NCI-H2107 treated with DMSO at 0.1 percent for 48 hours (cell line): ENCODE measurements at regions not wholly inside any gene's neighbourhood (a gene's known extent, or its start where the extent isn't known, plus 50 kb on each side); places are given as distances from the start of the nearest gene placed in this dataset.
A peak's percentile ranks its signal among the peaks of the same experiment; 100 is the strongest.

Experiments
- DNase-seq: peaks from one replicate; lab custom pipeline; 2025; ENCODE audit not compliant: unreplicated experiment; lab: John Stamatoyannopoulos, UW

DNA sequence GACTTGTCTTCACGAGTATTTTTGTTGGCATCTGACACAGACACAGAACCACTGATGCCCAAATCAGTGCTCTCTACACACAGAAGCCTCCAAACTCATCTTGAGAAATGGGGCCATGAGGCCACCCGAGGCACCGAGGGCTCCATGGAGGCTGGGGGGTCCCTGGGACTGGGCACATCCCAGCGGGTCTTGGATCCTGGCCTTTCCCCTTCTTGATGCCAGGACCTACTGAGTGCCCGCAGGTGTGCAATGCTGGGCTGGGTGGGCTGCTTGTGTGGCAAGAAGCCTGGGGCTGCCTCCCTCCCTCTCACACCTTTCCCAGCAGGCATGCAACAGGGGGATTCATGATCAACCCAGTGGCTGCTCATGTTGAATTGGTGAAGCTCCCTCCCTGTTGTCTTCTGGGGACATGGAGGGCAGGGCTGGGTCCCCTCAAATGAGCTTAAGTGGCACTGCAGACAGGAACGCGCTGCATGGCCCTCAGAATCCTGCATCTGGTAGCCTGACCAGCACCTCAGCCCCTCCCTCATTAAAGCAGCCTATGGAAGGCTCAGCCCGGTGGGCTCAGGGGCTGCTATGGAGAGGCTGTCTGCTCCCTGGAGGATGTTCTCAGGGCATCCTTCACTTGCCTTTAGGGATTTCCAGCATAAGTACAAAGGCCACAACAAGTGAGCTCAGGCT, 63.7 kb upstream of the SIMC1 start:
- DNase-seq: no peak

DNA sequence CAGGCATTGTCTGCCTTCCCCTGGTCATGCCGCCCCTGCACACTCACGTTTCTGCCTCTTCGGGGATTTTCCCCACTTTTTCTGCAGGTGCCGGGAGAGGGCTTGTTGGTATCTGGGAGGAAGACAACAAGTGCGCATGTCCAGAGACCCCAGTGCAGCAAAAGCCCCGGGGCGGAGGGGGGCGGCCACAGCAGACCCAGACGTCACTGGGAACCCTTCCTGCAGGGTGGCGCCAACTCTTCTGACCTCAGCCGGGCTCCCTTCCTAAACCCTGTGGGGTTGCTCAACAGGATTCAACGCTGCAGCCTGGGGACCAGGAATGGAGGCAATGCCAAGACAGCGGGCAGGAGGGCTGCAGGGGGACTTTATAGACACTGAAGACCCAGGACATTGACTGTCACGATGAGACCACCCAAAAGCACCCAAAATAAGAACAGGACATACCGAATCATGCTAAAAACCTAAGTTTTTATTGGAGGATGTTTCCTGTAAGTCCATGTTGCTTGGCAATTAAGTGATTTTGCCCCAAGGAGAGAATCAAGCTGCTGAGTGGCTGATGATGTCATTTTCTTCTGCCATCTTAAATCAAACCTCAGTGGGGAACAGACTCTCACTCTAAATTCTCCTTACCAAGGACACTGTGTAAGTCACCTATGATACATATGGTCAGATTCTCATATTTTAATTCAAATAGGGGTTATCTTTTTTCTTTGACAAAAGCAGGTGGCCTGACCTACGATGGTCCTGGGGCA, 62.9 kb upstream of the SIMC1 start:
- no peak for DNase-seq

DNA sequence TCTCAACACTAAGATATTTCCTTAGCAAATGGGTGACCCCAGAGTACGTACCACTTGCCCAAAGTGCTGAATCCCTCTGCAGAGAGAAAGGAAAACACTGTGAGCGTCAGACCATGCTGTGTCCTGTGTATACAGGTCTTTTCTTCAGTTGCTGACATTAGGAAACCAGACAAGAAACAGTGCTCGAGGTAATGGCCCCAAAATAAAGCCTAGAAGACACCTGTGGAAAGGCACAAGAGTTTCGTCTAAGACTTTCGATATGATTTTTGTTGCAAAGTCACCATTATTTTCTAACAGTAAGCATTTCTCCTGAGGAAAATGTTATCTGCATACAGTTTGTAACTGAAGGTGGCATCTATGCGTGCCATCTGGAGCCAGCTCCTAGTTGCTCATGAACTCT, 62.0 kb upstream of the SIMC1 start:
- DNase-seq: no peak

DNA sequence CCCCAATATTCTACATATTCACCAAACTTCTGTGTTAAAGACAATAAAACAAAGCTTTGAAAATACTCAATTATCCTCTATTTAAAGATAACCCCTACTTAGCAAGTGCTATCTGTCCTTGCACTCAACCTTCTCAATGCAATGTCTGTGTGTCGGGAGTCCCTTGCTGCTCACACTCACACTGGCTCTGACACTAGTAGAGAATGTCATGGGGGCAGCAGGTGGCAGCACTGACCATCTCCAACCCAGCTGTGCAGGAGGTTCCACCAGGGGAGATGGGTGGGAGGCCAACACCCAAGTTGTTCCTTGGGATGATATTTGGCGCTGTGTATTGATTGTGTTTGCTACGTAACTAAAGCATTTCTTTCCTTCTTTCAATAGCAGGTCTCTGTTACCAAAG, 59.4 kb upstream of the SIMC1 start:
- DNase-seq: no peak

DNA sequence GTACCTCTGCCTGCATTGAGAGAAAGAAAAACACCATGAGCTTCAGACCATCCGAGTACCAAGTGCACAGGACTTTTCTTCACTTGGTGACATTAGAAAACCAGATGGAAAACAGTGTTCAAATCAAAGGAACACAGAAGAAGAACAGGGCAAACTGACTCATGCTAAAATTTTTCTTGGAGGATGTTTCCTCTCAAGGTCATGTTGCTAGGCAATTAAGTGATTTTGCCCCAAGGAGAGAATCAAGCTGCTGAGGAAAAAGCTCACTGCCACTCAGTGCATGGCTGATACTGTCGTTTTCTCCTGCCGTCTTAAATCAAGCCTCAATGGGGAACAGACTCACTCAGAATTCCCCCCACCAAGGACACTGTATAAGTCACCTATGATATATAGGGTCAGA, 57.9 kb upstream of the SIMC1 start:
- DNase-seq: no peak

DNA sequence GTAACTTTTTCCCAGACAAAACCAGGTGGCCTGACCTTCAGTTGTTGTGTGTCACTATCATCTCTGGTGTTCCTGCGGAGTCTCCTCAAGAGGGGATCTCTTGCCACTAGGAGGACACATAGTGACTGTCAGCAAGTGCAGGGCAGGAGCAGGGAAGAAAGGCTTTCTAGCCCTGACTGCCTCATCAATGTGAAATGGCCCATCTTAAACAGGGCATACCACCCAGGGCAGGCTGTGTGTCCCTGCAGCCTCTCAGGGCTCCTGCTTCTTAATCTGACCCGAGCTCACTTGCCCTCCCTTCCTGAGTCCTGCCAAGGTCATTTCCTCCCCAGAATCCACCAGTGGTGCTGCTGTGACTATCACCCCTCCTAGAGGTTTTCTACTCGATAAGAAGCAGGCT, 57.4 kb upstream of the SIMC1 start:
- no peak for DNase-seq

DNA sequence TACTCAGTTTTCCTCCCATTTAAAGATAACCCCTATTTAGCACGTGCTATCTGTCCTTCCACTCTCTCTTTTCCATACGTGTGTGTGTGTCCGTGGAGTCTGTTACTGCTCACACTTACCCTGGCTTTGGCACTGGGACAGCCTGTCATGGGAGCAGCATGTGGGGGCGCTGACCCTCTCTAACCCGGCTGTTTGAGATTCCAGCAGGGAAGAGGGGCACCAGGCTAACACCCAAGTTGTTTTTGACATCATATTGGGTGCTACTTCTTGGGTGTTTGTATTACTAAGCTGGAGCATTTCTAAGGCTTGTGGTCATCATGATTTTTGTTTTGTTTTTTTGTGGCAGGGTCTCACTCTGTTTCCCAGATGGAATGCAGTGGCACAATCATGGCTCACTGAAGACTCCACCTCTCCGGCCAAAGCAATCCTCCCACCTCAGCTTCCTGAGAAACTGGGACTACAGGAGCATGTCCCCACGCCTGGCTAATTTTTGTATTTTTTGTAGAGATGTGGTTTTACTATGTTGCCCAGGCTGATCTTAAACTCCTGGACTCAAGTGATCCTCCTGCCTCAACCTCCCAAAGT, 56.9 kb upstream of the SIMC1 start:
- DNase-seq: no peak

DNA sequence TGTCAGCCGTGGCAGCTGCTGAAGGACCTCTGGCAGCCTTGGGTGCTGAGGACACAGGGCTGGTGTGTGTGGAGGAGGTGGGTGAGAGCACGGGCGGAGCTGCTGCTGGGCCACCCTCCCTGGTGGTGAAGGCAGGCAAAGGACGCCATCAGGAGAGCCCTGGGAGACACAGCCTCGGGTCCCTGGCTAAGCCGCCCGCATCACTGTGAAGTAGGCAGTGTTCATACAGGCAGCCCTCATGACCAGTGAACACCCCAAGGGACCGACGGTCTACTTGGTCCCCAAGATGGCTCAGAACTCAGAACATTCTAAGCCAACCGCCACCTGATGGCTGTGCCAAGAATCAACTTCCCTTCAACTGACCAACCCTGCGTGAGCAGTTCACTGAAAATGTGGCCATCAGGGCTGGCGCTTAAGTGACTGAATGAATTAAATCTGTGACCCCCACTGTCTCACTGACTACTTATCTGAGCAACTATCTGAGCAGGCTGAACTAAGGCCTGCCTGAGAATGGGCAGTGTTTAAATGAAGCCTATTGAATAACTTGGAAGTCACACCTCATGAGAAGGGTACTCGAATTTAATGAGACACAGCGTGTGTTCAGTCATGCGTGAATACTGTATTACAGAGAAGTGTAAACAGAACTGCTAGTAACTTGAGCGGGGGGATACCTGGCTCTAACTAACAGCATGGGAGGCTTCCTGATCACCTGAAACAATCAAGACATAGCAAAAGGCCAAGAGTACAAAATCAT, 54.7 kb upstream of the SIMC1 start:
- peak; percentile 72 for DNase-seq

DNA sequence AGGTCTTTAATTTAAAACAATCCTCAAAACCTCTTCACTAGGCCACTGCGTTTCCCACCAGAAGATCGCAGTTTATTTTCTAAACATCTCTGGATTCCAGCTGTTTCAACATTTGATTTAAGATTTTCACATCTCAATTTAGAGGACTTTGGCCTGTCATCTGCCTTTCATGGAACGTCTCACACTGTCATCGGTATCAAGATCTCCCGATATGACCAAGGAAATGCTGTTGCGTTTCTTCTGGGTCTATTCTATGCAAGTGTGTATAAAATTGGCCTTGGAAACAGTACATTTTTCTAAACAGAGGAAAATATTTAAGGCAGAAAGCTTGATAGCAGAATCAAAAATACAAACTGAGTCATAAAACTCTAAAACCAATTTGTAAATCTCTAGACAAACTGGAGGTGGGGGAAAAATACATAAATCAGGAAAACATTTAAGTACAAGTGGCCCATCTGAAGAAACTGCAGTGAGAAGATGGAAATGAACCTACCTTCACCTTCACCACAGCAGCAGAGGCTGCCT, 53.6 kb upstream of the SIMC1 start:
- DNase-seq: no peak

DNA sequence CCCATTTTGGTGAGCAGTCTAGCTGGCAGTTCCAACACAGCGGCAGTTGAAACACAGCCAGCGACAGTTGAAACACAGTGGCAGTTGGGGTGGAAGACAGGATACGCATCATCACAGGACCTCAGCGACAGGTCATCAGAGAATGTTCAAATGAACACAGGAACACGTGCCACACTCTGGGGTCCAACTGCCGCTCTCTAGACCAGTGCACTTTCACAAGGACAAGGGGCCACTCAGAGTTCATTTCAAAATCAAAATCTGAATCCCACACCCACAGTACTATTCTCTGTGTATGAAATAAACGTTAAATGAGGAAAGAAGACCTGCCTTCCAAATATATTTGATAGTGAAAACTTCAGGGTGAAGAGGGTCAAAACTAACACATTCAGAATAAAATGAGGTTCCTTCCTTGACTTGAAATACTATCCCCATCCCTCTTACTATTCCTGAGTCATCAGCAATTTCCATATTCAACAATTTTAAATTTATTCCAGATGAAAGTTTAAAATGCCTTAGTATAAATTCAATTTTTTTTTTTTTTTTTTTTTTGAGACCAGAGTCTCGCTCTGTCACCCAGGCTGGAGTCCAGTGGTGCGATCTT, 53.0 kb upstream of the SIMC1 start:
- no peak for DNase-seq

DNA sequence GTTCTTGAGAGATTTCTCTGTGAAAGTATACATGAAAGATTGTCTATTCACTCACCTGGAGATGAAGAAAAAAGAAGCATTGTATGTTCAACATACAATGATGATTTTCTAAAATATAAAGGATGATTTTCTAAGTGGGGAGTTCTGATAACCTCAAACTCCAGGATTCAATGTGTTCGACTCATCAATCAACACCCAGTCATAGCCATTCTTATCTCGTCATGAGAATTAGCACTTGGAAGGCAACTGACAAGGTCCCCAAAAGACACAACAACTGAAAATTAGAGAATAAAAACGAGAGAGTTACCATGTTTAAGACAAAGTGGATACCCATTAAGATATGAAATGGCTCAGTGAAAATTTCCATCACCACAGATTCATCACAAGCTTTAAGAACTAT, 52.1 kb upstream of the SIMC1 start:
- no peak for DNase-seq

DNA sequence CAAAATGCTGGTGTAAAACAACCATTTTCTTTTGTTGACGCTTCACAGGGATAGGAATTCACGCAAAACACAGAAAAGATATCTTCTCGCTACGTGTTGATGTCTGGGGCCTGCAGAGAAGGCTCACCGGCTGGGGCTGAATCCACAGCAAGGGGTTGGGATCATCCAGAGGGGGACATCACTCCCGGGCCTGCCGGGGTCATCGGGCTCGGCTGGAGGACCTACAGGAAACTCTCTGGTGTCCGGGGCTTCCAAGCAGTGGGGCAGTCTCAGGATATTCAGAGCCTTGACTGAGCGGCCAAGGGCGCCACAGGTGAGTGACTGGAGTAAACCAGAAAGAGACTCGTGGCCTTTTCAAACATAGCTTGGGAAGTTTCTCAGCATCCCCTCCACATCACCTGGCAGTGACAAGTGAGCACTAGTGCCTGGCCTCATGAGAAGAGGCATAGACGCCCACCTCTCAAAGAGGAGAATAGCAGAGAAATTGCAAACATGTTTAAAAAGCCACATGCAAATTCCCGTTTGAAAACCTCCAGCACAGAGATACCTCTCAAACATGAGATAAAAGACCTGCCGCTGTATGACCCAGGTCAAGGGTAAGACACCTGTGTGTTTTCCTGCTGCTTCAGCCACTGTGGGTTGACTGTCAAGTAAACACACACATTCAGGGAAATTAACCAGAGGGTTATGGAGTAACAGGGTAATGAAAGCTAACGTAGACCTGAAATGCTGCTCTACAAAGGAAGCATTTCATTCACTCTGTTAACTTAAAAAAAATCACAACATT, 50.8 kb upstream of the SIMC1 start:
- no peak for DNase-seq

DNA sequence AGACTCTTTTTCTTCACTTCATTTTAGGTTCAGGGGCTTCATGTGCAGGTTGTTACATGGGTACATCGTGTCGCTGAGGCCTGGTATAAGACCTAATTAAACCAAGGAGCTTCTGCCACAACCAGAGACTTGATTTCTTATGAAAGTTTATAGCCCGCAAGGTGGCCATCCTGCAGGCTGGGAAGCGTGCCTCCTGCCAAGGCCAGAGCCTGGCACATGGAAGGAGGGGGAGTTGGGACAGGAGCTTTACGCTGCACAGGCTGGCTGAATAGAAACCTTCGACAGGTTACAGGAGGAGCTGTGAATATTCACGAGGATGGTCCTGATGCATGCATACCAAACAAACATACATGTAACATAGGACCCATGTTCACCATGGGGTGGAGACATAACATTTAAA, 50.1 kb upstream of the SIMC1 start:
- DNase-seq: no peak
